NCI-H2081 treated with DMSO at 0.1 percent for 48 hours (cell line): ENCODE measurements at regions not wholly inside any gene's neighbourhood (a gene's known extent, or its start where the extent isn't known, plus 50 kb on each side); places are given as distances from the start of the nearest gene placed in this dataset.

Experiments used
- DNase-seq: peaks from one replicate; lab custom pipeline; 2025; lab: John Stamatoyannopoulos, UW

GRCh38 chr15:77540312-77541060 is 92.2 kb downstream of the LINGO1 start:
- DNase-seq = no peak

GRCh38 chr15:77538793-77539497 is 93.8 kb downstream of the LINGO1 start:
- DNase-seq = no peak

- DNase-seq = no peak
Observed at GRCh38 chr15:77538027-77538451, 94.7 kb downstream of the LINGO1 start.

- no peak for DNase-seq
Observed at GRCh38 chr15:77537006-77537405, 95.7 kb downstream of the LINGO1 start.

DNA sequence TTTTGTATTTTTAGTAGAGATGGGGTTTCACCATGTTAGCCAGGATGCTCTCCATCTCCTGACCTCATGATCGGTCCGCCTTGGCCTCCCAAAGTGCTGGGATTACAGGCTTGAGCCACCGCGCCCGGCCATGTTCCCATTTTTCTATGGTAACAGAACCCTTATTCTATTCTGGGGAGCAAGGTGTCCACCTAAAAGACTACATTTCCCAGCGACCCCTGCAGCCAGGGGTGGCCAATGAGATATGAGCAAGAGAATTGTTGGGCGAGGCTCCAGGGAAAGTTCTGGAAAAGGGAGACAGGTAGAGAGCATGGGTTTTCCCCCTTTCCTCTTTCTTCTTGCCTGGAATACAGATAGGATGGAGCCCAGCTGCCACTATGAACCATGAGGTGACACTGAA is 96.9 kb downstream of the LINGO1 start:
- DNase-seq = no peak
